Uterus (tissue), 2 donors: ENCODE measurements at regions not wholly inside any gene's neighbourhood (a gene's known extent, or its start where the extent isn't known, plus 50 kb on each side); places are given as distances from the start of the nearest gene placed in this dataset.

ENCODE experiments used
- CTCF ChIP-seq, 4 experiments: fragments of 200-600 bp in 2 of 4; fragments of 450-650 bp in 2 of 4; sonication (generic) in 2 of 4; IDR thresholded peaks; one replicate each; pipeline ENCODE4 v1.5.1; 2016 to 2019; ENCODE audit warnings: antibody characterized with exemption in 4 of 4, mild to moderate bottlenecking in 2 of 4, moderate library complexity in 1 of 4
- POLR2A ChIP-seq, 2 donors: fragments of 450-650 bp; IDR thresholded peaks; one replicate each; pipeline ENCODE4 v1.6.1; 2016; ENCODE audit warnings: antibody characterized with exemption in 2 of 2, mild to moderate bottlenecking in 1 of 2, moderate library complexity in 1 of 2

- TF ChIP-seq CTCF (IDR thresholded peaks at IDR 0.05) (no peak), POLR2A (IDR thresholded peaks at IDR 0.05) (no peak)
These were observed 275.8 kb downstream of the FOXL1 start for GRCh38 chr16:86854058-86854621.
